ENCODE measurements at regions not wholly inside any gene's neighbourhood (a gene's known extent, or its start where the extent isn't known, plus 50 kb on each side); places are given as distances from the start of the nearest gene placed in this dataset.

DNA sequence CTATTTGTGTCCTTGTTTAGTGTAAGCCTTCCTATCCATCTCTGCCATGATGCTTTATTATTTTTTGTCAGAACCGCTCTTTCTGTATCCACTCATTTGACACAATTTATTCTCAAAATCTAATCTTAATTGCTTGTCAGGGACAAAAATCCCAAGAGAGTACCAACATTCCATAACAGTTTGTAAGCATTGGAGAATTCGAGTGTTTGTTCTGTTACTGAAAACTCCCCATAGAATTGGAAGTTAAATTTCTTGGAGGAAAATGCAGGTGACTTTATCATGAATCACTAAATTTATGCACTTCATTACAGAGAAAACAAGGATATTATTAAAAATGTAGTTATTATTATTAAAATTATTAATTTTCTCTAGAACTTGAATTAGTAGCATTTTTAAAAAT lies 1986.1 kb downstream of the ARAP2 start (continued):
- TF ChIP-seq, protein P1, sequence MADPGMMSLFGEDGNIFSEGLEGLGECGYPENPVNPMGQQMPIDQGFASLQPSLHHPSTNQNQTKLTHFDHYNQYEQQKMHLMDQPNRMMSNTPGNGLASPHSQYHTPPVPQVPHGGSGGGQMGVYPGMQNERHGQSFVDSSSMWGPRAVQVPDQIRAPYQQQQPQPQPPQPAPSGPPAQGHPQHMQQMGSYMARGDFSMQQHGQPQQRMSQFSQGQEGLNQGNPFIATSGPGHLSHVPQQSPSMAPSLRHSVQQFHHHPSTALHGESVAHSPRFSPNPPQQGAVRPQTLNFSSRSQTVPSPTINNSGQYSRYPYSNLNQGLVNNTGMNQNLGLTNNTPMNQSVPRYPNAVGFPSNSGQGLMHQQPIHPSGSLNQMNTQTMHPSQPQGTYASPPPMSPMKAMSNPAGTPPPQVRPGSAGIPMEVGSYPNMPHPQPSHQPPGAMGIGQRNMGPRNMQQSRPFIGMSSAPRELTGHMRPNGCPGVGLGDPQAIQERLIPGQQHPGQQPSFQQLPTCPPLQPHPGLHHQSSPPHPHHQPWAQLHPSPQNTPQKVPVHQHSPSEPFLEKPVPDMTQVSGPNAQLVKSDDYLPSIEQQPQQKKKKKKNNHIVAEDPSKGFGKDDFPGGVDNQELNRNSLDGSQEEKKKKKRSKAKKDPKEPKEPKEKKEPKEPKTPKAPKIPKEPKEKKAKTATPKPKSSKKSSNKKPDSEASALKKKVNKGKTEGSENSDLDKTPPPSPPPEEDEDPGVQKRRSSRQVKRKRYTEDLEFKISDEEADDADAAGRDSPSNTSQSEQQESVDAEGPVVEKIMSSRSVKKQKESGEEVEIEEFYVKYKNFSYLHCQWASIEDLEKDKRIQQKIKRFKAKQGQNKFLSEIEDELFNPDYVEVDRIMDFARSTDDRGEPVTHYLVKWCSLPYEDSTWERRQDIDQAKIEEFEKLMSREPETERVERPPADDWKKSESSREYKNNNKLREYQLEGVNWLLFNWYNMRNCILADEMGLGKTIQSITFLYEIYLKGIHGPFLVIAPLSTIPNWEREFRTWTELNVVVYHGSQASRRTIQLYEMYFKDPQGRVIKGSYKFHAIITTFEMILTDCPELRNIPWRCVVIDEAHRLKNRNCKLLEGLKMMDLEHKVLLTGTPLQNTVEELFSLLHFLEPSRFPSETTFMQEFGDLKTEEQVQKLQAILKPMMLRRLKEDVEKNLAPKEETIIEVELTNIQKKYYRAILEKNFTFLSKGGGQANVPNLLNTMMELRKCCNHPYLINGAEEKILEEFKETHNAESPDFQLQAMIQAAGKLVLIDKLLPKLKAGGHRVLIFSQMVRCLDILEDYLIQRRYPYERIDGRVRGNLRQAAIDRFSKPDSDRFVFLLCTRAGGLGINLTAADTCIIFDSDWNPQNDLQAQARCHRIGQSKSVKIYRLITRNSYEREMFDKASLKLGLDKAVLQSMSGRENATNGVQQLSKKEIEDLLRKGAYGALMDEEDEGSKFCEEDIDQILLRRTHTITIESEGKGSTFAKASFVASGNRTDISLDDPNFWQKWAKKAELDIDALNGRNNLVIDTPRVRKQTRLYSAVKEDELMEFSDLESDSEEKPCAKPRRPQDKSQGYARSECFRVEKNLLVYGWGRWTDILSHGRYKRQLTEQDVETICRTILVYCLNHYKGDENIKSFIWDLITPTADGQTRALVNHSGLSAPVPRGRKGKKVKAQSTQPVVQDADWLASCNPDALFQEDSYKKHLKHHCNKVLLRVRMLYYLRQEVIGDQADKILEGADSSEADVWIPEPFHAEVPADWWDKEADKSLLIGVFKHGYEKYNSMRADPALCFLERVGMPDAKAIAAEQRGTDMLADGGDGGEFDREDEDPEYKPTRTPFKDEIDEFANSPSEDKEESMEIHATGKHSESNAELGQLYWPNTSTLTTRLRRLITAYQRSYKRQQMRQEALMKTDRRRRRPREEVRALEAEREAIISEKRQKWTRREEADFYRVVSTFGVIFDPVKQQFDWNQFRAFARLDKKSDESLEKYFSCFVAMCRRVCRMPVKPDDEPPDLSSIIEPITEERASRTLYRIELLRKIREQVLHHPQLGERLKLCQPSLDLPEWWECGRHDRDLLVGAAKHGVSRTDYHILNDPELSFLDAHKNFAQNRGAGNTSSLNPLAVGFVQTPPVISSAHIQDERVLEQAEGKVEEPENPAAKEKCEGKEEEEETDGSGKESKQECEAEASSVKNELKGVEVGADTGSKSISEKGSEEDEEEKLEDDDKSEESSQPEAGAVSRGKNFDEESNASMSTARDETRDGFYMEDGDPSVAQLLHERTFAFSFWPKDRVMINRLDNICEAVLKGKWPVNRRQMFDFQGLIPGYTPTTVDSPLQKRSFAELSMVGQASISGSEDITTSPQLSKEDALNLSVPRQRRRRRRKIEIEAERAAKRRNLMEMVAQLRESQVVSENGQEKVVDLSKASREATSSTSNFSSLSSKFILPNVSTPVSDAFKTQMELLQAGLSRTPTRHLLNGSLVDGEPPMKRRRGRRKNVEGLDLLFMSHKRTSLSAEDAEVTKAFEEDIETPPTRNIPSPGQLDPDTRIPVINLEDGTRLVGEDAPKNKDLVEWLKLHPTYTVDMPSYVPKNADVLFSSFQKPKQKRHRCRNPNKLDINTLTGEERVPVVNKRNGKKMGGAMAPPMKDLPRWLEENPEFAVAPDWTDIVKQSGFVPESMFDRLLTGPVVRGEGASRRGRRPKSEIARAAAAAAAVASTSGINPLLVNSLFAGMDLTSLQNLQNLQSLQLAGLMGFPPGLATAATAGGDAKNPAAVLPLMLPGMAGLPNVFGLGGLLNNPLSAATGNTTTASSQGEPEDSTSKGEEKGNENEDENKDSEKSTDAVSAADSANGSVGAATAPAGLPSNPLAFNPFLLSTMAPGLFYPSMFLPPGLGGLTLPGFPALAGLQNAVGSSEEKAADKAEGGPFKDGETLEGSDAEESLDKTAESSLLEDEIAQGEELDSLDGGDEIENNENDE (IDR thresholded peaks at IDR 0.05; ENCODE audit: insufficient replicate concordance, low read length) = no peak
- TF ChIP-seq RXRA (IDR thresholded peaks at IDR 0.05; ENCODE audit: insufficient read depth, low read depth, low read length) = no peak
- TF ChIP-seq SUZ12 (IDR thresholded peaks at IDR 0.05; ENCODE audit: low read length) = no peak
- no peak for TF ChIP-seq HDAC2 (IDR thresholded peaks at IDR 0.05; ENCODE audit: borderline replicate concordance in 1 of 2, low read depth in 2 of 2, low read length in 2 of 2)
- no peak for TF ChIP-seq PHF8 (conservative IDR thresholded peaks at IDR 0.05; ENCODE audit: low read depth, low read length)
- TF ChIP-seq NRF1 (IDR thresholded peaks at IDR 0.05; ENCODE audit: low read depth, low read length) = no peak
- TF ChIP-seq KDM1A (IDR thresholded peaks at IDR 0.05; ENCODE audit: borderline replicate concordance, low read length) = no peak
- TF ChIP-seq, protein P2, sequence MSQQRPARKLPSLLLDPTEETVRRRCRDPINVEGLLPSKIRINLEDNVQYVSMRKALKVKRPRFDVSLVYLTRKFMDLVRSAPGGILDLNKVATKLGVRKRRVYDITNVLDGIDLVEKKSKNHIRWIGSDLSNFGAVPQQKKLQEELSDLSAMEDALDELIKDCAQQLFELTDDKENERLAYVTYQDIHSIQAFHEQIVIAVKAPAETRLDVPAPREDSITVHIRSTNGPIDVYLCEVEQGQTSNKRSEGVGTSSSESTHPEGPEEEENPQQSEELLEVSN (IDR thresholded peaks at IDR 0.05) = no peak
- TF ChIP-seq EP300 (IDR thresholded peaks at IDR 0.05; ENCODE audit: borderline replicate concordance in 1 of 2, low read depth in 2 of 2, low read length in 2 of 2) = no peak
